NOMO-1 (cell line): ENCODE measurements at regions not wholly inside any gene's neighbourhood (a gene's known extent, or its start where the extent isn't known, plus 50 kb on each side); places are given as distances from the start of the nearest gene placed in this dataset.

Experiments used
- DNase-seq, 2 experiments: peaks; one replicate each; lab custom pipeline; 2025; ENCODE audit not compliant: unreplicated experiment in 2 of 2; lab: John Stamatoyannopoulos, UW

DNA sequence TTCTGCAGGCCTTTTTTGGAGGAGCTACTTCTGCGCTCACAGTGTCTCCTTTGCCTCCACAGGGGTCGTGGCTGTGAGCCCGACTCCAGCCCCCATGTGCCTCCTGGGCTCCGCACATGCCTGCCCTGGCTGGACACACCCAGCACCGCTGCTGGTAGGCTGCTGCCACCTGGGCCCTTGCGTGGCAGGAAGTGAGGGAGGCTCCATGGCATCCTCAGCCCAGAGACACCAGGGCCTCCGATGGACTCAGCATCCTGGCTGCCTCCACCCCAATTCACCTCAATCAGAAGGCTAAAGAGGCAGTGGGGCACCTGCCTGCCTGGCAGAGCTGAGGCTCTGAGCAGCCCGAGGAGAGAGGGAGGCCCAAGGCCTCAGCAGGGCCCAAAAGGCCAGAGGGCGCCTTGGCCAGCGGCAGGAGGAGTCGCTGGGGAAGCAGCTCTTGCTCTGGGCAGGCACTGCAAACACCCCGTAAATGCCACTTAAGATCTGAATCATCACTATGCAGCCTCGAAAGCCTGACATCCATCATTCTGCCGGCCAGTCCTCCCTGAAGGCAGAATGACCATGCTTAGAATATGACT is 68.3 kb upstream of the OTOS start:
- DNase-seq = no peak

DNA sequence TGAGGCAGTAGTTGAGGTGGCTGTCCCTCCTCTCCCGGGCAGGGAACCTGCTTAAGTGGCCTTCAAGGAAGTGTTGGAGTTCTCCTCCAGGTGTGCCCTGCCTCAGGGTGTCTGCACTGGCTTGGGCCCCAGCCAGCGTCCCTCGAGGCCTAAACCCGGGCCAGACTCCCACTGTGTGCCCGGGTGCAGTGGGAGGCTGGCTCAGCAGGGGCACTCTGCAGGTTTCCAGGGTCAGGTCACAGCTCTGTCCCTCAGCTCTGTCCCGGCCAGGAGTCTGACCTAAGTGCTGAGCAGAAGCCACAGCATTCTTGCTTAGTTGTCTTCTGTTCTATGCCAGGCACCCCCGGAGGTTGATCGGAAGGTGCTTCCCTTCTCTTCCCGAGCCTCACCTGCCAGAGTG is 69.0 kb upstream of the OTOS start:
- no peak for DNase-seq

DNA sequence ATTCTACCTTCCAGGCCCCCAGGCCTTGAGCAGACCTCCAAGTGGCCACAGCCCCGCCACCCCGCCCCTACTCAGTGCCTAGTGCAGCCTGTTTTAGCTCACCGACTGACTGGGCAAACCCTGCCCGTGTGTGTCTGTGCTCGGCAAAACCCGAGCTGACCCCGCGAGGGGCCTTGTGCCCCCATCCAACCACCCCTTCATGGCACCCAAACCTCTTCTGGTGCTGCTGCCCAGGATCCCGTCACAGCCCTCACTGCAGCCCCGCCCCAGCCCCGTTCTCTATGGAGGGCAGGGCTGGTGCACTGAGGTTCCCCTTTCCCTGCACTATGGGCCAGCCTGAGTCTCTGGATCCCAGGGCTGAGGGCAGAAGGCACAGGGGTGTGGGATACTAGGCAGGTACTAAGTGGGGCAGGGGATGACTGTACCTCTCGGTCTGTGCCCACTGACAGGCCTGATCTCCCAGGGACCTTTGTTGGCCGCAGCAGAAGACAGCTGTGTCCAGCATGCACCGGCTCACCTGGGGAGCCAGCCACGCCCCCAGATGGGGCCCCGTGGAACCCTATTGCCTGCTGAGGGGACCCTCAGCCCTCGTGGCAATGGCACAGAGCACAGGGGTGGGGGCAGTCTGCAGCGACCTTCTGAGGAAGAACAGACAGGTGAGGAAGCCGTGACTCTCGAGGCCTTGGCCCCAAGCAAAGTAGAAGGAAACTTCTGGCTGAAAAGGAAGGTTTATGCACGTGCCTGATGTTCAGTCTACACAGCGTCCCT is 69.9 kb upstream of the OTOS start:
- DNase-seq = no peak

DNA sequence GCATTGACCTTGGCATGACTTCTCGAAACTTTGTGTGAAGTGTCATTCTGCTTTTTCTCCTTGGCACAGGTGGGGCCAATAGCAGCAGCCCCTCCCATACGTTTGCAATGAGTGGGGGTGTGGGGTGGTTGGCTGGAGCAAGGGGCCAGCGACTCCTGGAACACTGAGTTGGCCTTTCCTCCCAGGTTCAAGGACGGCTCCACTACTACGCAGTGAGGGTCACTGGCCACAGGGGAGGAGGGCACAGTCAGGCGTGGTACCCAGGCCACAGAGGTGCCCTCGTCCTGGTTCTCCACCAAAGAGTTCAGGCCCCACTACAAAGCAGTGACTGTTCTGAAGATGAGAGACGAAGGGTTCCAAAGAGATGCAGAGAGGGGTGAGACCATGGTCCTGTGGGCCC is 70.6 kb upstream of the OTOS start:
- no peak for DNase-seq

DNA sequence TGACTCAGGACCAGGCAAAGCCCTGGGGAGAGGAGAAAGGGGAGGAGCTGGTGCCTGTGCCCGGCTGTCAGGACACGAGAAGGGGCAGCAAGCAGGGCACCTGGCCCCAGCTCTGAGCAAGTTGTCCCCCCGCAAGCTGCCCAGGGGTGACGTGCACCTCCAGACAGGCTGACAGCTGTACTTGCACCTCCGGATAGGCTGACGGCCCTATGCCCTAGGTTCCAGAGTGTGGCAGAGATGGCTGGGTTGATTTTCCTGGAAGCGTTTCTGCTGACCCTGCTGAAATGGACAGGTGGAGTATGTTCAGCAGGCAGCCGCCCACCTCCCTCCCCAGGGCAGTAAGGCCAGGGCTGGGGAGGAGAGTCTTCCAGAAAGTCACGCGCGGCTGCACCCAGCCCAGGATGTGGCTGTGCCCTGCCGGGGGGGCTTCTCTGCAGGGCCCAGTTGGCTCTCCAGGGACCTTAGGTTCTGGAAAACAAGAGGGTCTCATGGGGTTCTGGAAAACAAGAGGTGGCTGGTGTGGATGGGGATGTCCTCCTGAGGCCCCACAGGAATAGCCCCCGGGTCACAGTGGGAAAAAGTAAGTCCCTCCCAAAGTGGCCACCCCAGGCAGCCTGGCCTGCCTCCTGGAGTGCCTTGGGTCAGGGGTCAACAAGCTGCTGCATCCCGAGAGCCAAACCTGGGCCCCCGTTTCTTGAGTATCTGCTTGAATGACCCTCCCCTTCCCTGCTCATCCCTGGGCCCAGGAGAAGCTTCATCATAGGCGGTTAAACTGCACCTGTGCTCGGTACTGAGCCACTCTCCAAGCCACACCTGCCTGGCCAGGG is 71.4 kb upstream of the OTOS start:
- no peak for DNase-seq

DNA sequence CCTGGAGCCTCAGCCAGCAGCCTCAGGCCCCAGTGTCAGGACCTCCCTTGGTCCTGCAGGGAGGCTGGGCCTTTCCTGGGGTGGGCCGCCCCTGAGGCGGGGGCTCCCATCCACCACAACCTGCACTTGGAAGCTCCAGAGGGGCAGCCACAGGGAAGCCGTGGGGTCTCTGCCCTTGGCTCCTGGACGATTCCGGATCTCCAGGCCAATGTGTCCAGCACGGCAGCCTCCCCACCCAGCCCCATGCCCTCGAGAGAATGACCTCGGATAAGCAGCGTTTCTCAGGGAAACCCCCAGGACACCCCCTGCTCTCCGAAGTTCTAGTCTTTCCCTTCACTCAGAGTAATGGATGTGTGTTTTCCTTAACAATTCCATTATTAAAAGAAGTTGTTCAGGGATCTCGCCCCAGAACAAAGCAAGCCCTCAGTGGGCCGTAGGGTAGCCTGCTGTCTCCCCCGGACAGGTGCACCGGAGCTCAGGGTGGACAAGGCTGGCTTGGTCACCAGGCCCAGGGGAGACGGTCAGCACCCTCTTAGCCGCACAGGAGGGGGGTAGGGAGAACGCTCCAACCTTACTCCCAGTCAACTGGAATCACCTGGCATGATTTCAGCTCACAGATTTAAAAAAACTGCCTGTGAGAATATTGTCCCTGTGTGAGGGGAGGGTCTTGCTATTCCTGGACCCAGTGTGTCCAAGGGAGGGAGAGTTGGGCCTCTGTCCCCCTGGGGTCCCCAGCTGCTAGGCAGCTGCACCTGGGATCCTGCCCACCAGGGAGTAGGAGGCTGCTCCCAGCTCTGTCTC is 72.2 kb upstream of the OTOS start:
- no peak for DNase-seq

DNA sequence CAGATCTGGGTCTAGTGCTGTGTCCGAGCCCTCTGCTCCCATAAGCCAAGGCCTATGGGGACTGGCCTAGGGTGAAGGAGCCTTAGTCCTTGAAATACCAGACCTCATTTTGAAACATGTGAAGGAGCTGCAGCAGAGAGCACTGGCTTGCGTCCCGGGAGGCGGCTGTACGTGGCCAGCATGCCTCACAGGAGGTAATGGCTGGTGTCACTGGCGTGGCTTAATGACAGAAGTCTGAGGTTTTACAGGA is 72.7 kb upstream of the OTOS start:
- DNase-seq = no peak

DNA sequence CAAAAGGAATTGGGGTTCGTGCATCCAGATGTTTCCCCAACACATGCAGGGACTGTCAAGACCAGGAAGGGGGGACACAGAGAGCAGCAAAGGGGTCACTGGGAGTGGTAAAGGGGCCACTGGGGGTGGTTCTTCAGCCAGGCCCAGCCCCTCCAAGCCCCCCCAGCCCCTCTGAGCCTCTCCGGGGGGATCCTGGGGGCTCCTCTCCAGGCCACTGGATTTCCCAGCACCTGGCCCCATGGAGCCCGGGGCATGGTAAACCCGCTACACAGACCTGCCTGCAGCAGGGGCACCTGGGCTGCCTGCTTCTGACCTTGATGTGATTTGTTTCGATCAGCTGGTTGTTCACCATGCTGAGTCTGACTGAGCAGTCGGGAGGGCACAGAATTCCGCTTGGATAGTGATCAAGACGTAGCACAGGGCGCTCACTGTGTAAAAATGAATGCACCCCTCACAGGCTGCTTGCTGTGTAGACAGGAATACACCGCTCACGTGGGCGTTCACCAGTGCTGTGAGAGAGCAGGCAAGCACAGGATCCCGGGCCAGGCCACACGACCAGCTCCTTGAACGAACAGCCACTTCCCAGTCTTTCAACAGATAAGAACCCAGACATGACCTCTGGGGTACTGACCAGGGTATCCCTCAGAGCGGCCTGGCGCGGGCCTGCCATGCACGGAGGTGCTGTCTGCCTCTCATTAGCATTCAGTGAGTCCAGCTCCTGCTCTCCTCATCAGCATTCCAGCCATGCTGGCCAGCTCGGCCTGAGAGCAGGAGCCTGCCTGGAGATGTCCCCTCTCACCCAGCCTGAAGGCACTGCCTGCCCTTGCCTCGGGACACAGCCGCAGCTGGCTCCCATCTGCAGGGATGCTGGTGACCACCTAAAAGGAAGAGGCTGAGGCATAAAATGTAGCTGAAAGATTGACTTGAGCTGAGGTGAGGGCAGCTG is 73.3 kb upstream of the OTOS start:
- DNase-seq = no peak

DNA sequence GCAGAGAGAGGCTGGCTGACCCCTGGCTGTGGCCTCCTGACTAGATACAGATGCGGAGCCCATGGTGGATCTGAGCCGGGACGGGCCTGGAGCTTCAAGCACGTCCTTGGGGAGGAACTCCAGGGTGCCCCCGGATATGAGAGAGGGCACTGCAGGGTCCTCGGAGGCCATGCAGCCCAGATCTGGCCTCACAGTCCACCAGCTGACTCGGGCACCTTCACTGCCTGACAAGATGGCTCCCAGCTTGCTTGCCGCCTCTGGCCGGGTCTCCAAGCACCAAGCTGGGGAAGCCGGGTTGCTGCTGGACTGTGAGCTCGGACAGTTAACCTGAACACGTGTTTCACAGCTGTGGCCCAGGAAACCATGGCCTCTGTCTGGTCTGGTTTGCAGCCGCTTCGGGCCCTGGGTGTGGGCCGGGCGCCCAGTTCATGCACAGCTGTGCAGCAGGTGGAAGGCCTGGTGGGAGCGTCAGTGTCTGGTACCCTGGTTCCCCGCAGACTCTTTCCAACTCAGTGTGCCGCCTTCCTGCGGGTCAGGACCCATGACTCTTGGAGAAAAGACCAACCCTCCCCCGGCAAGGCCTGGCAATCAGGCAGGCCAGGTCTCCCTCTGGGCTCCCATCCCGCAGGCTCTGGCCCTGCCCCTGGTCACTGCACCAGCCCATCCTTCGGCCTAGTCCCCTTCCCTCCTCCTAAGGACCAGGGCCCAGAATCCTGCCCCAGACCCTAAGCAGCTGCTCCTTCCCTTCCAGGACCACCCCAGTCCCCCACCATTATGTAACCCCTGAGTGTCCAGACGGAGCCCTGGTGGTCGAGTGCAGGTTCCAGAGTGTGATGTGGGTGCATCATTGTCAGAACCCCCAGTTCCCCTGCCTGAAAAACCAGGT is 74.6 kb upstream of the OTOS start:
- DNase-seq = no peak

DNA sequence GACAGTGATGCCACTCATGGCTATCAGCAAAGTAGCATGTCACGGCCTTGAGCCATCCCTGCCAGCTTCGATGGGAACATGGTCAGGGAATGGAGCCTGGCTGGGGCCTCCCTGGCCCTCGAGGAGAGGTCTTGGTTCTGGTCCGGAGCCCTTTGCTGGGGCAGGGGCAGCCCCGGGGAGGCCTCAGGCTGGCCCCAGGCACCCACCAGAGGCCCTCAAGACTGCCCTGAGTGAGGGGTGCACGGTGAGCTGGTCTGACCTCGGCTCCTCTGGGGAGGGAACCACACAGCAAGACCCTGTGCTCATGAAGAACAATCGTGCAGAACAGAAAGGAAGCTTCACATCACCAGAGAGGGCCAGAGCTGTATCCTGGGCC is 75.2 kb upstream of the OTOS start:
- DNase-seq = no peak

DNA sequence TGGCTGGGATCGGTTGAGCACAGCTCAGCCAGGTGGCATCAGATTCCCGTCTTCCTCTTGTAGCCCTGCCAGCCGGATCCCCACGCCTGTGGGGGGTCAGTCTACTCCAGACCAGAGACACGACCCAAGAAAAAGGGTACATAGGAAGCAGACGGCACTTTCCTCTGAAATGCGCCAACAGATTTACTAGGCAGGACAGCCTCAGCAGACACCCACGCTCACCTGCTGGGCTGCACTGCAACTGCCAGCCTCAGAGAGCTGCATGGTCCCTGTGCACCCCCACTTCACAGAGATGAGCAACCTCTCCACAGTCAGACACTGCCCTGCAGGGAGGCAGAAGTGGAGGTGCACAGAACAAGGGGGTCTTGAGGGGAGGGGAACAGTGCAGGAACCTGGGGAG is 75.7 kb upstream of the OTOS start:
- no peak for DNase-seq

DNA sequence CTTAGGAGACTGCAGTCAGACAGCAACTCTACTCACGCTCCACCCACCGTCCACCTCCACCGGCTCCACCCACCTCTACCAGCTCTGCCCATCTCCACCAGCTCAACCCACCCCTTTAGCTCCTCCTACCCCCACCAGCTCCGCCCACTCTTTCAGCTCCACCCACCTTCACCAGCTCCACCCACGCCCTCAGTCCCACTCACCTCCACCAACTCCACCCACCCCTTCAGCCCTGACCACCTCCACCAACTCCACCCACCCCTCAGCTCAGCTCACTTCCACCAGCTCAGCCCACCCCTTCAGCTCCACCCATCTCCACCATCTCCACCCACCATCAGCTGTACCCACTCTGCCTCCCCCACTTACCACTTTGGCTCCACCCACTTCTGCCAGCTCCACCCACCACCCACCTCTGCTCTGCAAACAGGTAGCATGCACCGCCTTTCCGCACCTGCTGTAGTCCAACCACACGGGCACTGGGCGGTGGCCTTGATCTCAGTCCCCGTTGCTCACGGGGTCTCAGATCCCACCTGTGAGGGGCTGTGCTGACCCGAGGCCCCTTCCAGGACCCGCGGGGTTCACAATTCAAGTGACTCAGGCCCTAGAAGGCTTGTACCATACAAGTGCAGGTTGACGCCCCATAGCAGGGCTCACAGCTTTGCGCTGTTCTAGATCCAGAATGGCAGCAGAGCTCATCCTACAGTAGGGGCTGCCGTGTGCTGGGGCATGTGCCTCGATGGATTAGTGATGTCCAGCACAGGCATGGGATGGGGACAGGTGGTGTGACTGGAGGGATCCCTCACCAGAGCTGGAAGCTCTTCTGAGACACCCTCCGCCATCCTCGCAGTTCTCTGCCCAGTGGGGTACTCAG is 77.2 kb upstream of the OTOS start:
- DNase-seq = no peak

DNA sequence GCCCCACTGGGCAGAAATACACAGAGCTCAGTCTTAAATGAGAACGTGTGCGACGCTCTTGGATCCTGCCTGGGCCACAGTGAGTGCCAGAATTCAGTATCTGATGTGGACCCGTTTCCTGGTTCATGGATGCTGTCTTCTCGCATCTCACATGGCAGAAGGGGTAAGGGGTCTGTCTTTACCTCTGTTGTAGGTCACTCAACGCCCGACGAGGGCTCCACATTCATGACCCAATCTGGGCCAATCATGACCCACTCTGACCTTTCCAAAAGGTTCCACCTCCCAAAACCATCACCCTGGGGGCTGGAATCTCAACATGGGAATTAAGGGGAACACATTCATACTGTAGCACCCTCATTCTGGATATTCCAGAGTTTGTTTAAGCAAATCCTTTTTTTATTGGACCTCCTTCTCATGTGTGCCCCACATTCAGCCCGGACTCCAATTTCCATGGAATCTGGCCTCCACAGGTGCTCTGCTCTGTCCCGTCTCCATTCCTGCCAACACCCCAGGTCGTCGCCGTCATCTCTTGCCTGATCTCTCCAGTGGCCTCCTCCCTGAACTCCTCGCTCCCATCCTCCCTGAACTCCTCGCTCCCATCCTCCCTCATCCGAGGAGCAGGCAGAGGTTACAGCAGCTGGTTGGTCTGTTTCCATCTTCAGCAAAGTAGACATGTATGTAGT is 78.9 kb upstream of the OTOS start:
- no peak for DNase-seq

DNA sequence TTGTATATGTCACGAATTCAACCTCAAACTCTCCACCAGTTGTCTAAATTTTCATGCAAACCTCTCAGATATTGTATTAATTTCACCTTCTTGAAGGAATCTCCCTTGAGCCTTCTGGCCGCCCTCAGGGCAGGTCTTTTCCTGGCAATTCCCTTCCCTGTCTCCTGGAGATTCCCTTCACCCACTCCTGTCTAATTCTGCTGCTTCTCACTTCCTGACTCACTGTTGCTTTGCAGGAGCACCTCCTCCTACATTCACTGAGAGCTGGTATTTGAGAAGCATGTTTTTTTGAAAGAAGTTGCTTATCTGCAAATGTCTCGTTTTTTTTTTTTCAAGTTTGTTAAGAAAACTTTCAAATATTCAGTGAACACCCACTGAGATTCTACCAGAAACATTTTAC is 79.9 kb upstream of the OTOS start:
- no peak for DNase-seq

DNA sequence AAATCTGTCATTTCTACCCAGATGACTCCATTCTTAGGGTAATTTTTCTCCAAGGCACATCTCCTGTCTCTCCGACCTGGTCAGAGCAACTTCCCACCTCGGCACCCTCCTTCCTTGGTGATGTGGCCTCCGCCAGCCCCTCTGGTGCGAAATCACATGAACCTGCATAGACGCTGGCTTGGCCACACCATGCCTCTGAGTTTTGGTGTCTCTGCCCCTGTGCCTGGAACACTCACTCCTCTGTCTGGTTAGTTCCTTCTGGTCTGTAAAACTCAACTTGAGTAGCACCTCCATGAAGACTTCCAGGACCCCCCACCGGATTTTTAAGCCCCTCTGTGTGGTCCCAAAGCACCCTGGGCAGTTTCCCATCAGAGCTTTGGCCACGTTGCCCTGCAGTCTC is 83.2 kb upstream of the OTOS start:
- DNase-seq = no peak

DNA sequence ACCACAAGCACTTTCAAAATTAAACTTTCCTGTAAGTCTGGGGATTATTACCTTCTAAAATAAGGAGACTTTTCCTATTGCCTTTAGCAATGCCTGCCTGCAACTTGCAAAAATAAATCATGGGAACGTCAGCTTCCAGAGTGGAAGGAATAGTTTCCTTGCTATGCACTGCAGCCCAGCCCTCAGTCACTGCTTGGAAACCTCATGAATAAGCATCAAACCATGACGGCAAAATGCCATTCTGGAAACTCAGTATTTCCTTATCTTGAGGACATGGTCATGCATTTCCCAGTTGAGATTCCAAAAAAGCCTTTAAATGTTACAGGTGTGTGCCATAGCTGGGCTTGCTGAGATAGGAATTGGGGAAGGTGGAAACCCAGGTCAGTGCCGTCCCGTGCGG is 84.2 kb upstream of the OTOS start:
- DNase-seq = no peak

DNA sequence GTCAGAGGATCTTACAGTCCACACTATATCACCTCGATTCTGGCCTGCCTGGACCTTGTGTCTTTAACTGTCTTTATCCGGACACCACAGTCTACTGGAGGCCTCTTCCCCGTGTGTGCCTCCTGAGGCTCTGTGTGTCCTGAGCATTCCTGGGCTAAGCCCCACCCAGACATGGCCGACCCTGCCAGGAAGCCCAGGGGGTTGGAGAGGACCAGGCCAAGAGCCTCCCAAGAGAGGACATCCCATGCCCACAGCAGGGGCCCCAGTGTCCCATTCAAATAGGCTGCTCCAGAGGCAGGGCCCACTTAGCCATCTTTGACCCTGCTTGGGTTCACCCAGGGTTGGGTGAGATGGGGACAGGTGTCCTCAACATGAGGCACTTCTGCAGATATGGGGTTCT is 84.7 kb upstream of the OTOS start:
- DNase-seq = no peak
